ENCODE measurements at regions not wholly inside any gene's neighbourhood (a gene's known extent, or its start where the extent isn't known, plus 50 kb on each side); places are given as distances from the start of the nearest gene placed in this dataset.

DNA sequence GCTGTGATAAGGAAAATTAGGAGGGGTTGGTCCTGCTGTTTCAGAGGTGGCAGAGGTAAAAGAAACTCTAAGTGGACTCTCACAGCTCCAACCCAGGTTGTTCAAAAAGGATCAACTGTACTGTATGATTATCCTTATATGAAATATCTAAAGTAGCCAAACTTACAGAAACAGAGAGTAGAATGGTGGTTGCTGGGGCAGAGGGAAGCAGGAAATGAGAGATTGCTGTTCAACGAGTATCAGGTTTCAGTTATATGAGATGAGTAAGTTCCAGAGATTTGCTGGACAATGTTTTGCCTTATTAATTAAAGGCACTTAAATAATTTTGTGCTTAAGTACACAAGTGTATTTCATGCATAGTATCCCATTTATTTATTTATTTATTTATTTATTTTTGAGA is 972.0 kb upstream of the LRRTM1 start:
- TF ChIP-seq, protein P1, sequence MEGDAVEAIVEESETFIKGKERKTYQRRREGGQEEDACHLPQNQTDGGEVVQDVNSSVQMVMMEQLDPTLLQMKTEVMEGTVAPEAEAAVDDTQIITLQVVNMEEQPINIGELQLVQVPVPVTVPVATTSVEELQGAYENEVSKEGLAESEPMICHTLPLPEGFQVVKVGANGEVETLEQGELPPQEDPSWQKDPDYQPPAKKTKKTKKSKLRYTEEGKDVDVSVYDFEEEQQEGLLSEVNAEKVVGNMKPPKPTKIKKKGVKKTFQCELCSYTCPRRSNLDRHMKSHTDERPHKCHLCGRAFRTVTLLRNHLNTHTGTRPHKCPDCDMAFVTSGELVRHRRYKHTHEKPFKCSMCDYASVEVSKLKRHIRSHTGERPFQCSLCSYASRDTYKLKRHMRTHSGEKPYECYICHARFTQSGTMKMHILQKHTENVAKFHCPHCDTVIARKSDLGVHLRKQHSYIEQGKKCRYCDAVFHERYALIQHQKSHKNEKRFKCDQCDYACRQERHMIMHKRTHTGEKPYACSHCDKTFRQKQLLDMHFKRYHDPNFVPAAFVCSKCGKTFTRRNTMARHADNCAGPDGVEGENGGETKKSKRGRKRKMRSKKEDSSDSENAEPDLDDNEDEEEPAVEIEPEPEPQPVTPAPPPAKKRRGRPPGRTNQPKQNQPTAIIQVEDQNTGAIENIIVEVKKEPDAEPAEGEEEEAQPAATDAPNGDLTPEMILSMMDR (conservative IDR thresholded peaks at IDR 0.05; ENCODE audit: low read depth, low read length): no peak
- no peak for TF ChIP-seq EZH2 (IDR thresholded peaks at IDR 0.05; ENCODE audit: borderline replicate concordance, low read depth, low read length, poor library complexity, severe bottlenecking)

Measured in A673 (cell line).